ENCODE measurements at regions not wholly inside any gene's neighbourhood (a gene's known extent, or its start where the extent isn't known, plus 50 kb on each side); places are given as distances from the start of the nearest gene placed in this dataset.

DNA sequence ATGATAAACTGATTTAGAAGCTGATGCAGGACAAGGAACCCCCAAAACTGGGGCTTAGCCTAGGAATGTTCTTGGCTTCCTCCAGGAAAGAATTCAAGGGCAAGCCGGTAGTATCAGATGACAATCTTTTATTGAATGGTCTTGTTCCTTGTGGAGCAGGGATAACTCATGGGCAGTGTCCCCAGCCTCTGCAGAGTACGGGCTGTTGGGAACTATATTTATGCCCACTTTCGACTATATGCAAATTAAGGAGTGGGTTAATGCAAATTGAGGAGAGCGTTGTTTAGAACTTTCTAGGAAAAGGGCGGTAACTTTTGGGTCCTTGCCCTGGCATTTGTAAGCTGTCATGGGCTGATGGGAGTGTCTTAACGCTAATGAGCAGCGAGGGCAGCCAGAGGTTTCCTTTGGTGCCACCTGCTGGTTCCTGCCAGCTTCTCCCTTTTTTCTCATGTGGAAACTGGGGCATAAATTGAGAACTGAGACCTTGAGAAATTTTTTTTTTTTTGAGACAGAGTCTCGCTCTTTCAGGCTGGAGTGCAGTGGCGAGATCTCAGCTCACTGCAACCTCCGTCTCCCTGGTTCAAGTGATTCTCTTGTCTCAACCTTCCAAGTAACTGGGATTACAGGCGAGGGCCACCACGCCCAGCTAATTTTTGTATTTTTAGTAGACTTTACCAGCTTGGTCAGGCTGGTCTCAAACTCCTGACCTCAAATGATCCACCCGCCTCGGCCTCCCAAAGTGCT is 79.4 kb upstream of the ABCC4 start:
- no peak overlapping the region for H2BK15ac ChIP-seq (ENCODE audit: low read length)
- no peaks in the 10 kb centered on the region for H3K79me1 ChIP-seq (ENCODE audit: low read depth, low read length)
- no peak overlapping the region for H3K4me3 ChIP-seq (ENCODE audit: extremely low read depth in 1 of 4, insufficient read depth in 2 of 4, low read depth in 3 of 4, low read length in 4 of 4)
- WGBS, 2 experiments (ENCODE audit: extremely low coverage in 1 of 2, insufficient coverage in 1 of 2, insufficient read length in 1 of 2, insufficient replicate concordance in 2 of 2, low coverage in 1 of 2, low lambda C conversion rate in 2 of 2, missing lambda C conversion rate in 1 of 2): 41% methylated on average over 14 of the region's 14 CpGs; no CpG with 5 or more reads in 1 of the 2 experiments
- no peak overlapping the region for H4K8ac ChIP-seq (ENCODE audit: extremely low read depth, insufficient read depth, low read length)
- H3K18ac ChIP-seq (ENCODE audit: extremely low read depth, low read length): peak overlapping the region; percentile 51
- peak overlapping the region; percentile 83; the same call in 1 of the 2 replicates for H2AFZ ChIP-seq (ENCODE audit: low read length)
- no peaks in the 10 kb centered on the region for H3K9me3 ChIP-seq (ENCODE audit: insufficient read depth in 2 of 2, low read depth in 1 of 2, low read length in 1 of 2)
- no peak overlapping the region for H2BK12ac ChIP-seq (ENCODE audit: low read depth, low read length)
- no peak overlapping the region for H2AK5ac ChIP-seq (ENCODE audit: low read depth, low read length)
- H3K4me1 ChIP-seq (replicated peaks in 1 of 4; ENCODE audit: control insufficient read depth in 3 of 4, insufficient read depth in 4 of 4, low read length in 3 of 4): peaks cover 0 to 6% (median 0%) of the 10 kb centered on the region in 4 experiments; a peak in 1 of 7 replicates
- ChIA-PET POLR2A (ENCODE audit: partially characterized antibody) (interaction anchor here (0.6 to 0.9 kb wide), 4 partner anchors 84 to 1844 kb away, joined by 3 to 6 read pairs (median 3); no protein-coding TSS in a partner anchor), CTCF (ENCODE audit: partially characterized antibody) (interaction anchor here (0.6 to 9.0 kb wide), 51 partner anchors 9 to 1832 kb away, joined by 3 to 113 read pairs (median 4); no protein-coding TSS in a partner anchor)
- no peak overlapping the region for H4K91ac ChIP-seq (replicated peaks; ENCODE audit: insufficient read length, low read length)
- H2BK120ac ChIP-seq (replicated peaks; ENCODE audit: low read depth, low read length): no peak overlapping the region
- H2BK20ac ChIP-seq (ENCODE audit: low read length): no peak overlapping the region
- no peak overlapping the region for H3K4ac ChIP-seq (replicated peaks; ENCODE audit: insufficient read length, low read depth, low read length)
- H3K56ac ChIP-seq (replicated peaks; ENCODE audit: insufficient read length, low read depth, low read length): no peak overlapping the region
- no peak overlapping the region for H3K9ac ChIP-seq (replicated peaks in 1 of 4; ENCODE audit: extremely low read depth in 1 of 4, low read depth in 3 of 4, low read length in 3 of 4)
- H3K27ac ChIP-seq (ENCODE audit: low read depth, low read length): no peak overlapping the region
- peak; percentile 65 to 71 for DNase-seq (ENCODE audit: low read depth in 1 of 2, low spot score in 2 of 2)
- H2BK5ac ChIP-seq (ENCODE audit: low read depth, low read length): no peak overlapping the region; the same call in 1 of the 2 replicates
- no peak overlapping the region for H3K23ac ChIP-seq (ENCODE audit: insufficient read length)
- FAIRE-seq: peak; percentile 85
- no peaks in the 10 kb centered on the region for H3K36me3 ChIP-seq (ENCODE audit: control insufficient read depth in 2 of 4, insufficient read depth in 4 of 4, low read length in 3 of 4)
- H4K20me1 ChIP-seq (replicated peaks in 1 of 2; ENCODE audit: control insufficient read depth in 1 of 2, insufficient read depth in 2 of 2, low read length in 2 of 2): no peaks in the 10 kb centered on the region
- H3K23me2 ChIP-seq (ENCODE audit: low read depth, low read length): no peaks in the 10 kb centered on the region
- H3K4me2 ChIP-seq (ENCODE audit: insufficient read depth in 1 of 2, low read depth in 2 of 2, low read length in 2 of 2): no peak overlapping the region; a peak in 2 of 4 replicates
- no peaks in the 10 kb centered on the region for H3K79me2 ChIP-seq (ENCODE audit: control insufficient read depth in 1 of 2, insufficient read depth in 2 of 2, low read length in 2 of 2)
- H3K14ac ChIP-seq (ENCODE audit: insufficient read length): no peak overlapping the region
- H3K27me3 ChIP-seq (replicated peaks in 1 of 4; ENCODE audit: control insufficient read depth in 3 of 4, extremely low read depth in 1 of 4, insufficient read depth in 3 of 4, low read length in 3 of 4): no peaks in the 10 kb centered on the region
- no peak overlapping the region for H4K5ac ChIP-seq (ENCODE audit: insufficient read length, low read depth, low read length)
- TF ChIP-seq SP4 (IDR thresholded peaks at IDR 0.05; ENCODE audit: low read length): no peak
- TF ChIP-seq TBP (IDR thresholded peaks at IDR 0.05; ENCODE audit: low read depth, low read length): no peak
- no peak for TF ChIP-seq SRF (IDR thresholded peaks at IDR 0.05; ENCODE audit: low read depth, low read length)
- TF ChIP-seq RNF2 (IDR thresholded peaks at IDR 0.05; ENCODE audit: borderline replicate concordance, low read depth, low read length, missing control alignments, poor library complexity, severe bottlenecking): no peak
- no peak for TF ChIP-seq TCF12 (IDR thresholded peaks at IDR 0.05; ENCODE audit: low read depth, low read length)
- 0 out of 2 replicates have a peak, but pooled peaks have one; percentile 23 for TF ChIP-seq SP1 (IDR thresholded peaks at IDR 0.05; ENCODE audit: low read depth, low read length)
- no peak for TF ChIP-seq SP2 (IDR thresholded peaks at IDR 0.05; ENCODE audit: low read length)
- no peak for TF ChIP-seq KDM5A (IDR thresholded peaks at IDR 0.05; ENCODE audit: low read length)
- peak; percentile 82 to 85 for TF ChIP-seq RAD21 (IDR thresholded peaks at IDR 0.05 in 1 of 2, conservative IDR thresholded peaks at IDR 0.05 in 1 of 2; ENCODE audit: low read depth in 2 of 2, low read length in 2 of 2)
- TF ChIP-seq, protein P1, sequence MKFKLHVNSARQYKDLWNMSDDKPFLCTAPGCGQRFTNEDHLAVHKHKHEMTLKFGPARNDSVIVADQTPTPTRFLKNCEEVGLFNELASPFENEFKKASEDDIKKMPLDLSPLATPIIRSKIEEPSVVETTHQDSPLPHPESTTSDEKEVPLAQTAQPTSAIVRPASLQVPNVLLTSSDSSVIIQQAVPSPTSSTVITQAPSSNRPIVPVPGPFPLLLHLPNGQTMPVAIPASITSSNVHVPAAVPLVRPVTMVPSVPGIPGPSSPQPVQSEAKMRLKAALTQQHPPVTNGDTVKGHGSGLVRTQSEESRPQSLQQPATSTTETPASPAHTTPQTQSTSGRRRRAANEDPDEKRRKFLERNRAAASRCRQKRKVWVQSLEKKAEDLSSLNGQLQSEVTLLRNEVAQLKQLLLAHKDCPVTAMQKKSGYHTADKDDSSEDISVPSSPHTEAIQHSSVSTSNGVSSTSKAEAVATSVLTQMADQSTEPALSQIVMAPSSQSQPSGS (IDR thresholded peaks at IDR 0.05; ENCODE audit: low read length): no peak
- TF ChIP-seq GABPA (IDR thresholded peaks at IDR 0.05; ENCODE audit: borderline replicate concordance, insufficient read depth, low read length): no peak

All from H1 (cell line).